ENCODE measurements at regions not wholly inside any gene's neighbourhood (a gene's known extent, or its start where the extent isn't known, plus 50 kb on each side); places are given as distances from the start of the nearest gene placed in this dataset.
A peak's percentile ranks its signal among the peaks of the same experiment; 100 is the strongest.

- no peak for TF ChIP-seq CTCF (IDR thresholded peaks at IDR 0.05; ENCODE audit: low read depth, low read length)
- no peak for DNase-seq (ENCODE audit: low read depth, low spot score)
- in situ Hi-C loops (cut with HindIII; ENCODE audit: low sequenced_read_pairs) = no loop called here
- H3K4me3 ChIP-seq (ENCODE audit: low read depth, low read length) = no peak overlapping the region
Measured at GRCh38 chr1:106721790-106722189, 334.7 kb upstream of the PRMT6 start.

GRCh38 chr1:106722466-106722865, 334.0 kb upstream of the PRMT6 start:
- in situ Hi-C loops (cut with HindIII; ENCODE audit: low sequenced_read_pairs) = no loop called here
- no peak for TF ChIP-seq CTCF (IDR thresholded peaks at IDR 0.05; ENCODE audit: low read depth, low read length)
- H3K4me3 ChIP-seq (ENCODE audit: low read depth, low read length) = no peak overlapping the region
- no peak for DNase-seq (ENCODE audit: low read depth, low spot score)

- H3K4me3 ChIP-seq (ENCODE audit: low read depth, low read length) = no peak overlapping the region
- no peak for TF ChIP-seq CTCF (IDR thresholded peaks at IDR 0.05; ENCODE audit: low read depth, low read length)
- in situ Hi-C loops (cut with HindIII; ENCODE audit: low sequenced_read_pairs) = no loop called here
- DNase-seq (ENCODE audit: low read depth, low spot score) = no peak
Measured at GRCh38 chr1:106727171-106727570, 329.3 kb upstream of the PRMT6 start.

- no peak overlapping the region for H3K4me3 ChIP-seq (ENCODE audit: low read depth, low read length)
- in situ Hi-C loops (cut with HindIII; ENCODE audit: low sequenced_read_pairs) = no loop called here
- no peak for DNase-seq (ENCODE audit: low read depth, low spot score)
- TF ChIP-seq CTCF (IDR thresholded peaks at IDR 0.05; ENCODE audit: low read depth, low read length) = no peak
Measured at GRCh38 chr1:106746448-106747085, 309.9 kb upstream of the PRMT6 start.

- no peak overlapping the region for H3K4me3 ChIP-seq (ENCODE audit: low read depth, low read length)
- DNase-seq (ENCODE audit: low read depth, low spot score) = peak; percentile 3
- no peak for TF ChIP-seq CTCF (IDR thresholded peaks at IDR 0.05; ENCODE audit: low read depth, low read length)
- in situ Hi-C loops (cut with HindIII; ENCODE audit: low sequenced_read_pairs) = no loop called here
Measured at GRCh38 chr1:106747232-106747631, 309.2 kb upstream of the PRMT6 start.

- DNase-seq (ENCODE audit: low read depth, low spot score) = no peak
- in situ Hi-C loops (cut with HindIII; ENCODE audit: low sequenced_read_pairs) = no loop called here
- TF ChIP-seq CTCF (IDR thresholded peaks at IDR 0.05; ENCODE audit: low read depth, low read length) = no peak
- H3K4me3 ChIP-seq (ENCODE audit: low read depth, low read length) = no peak overlapping the region
Measured at GRCh38 chr1:106747791-106748190, 308.7 kb upstream of the PRMT6 start.

All from astrocyte of the spinal cord (primary cell).